ENCODE measurements at regions not wholly inside any gene's neighbourhood (a gene's known extent, or its start where the extent isn't known, plus 50 kb on each side); places are given as distances from the start of the nearest gene placed in this dataset.

- TF ChIP-seq CTCF (IDR thresholded peaks at IDR 0.05) (no peak), FOXJ3 (CRISPR knock-in tag; IDR thresholded peaks at IDR 0.05; ENCODE audit: borderline replicate concordance) (no peak)
Measured at GRCh38 chr18:6666012-6666685, 63.4 kb upstream of the ARHGAP28 start.
